ENCODE measurements at regions not wholly inside any gene's neighbourhood (a gene's known extent, or its start where the extent isn't known, plus 50 kb on each side); places are given as distances from the start of the nearest gene placed in this dataset.
A peak's percentile ranks its signal among the peaks of the same experiment; 100 is the strongest.

GRCh38 chr6:79783670-79784394, 152.7 kb downstream of the SH3BGRL2 start:
- H3K9ac ChIP-seq = no peak overlapping the region
- H2AFZ ChIP-seq = no peak overlapping the region
- 0 out of 2 replicates have a peak, but pooled peaks cover 8% of the 10 kb centered on the region for H3K27me3 ChIP-seq (replicated peaks; ENCODE audit: insufficient read depth)
- no peak for DNase-seq
- no peak overlapping the region for H3K4me2 ChIP-seq (ENCODE audit: unreplicated experiment)
- H3F3A ChIP-seq (ENCODE audit: insufficient read depth) = no peaks in the 10 kb centered on the region
- TF ChIP-seq EZH2phosphoT487 (IDR thresholded peaks at IDR 0.05; ENCODE audit: insufficient read depth, low read depth) (no peak), EZH2 (IDR thresholded peaks at IDR 0.05; ENCODE audit: insufficient read depth, poor library complexity, severe bottlenecking) (no peak)
- H3K27ac ChIP-seq = no peak overlapping the region
- in situ Hi-C loops (cut with MboI) = no loop called here
- H3K79me2 ChIP-seq (ENCODE audit: insufficient read depth) = no peaks in the 10 kb centered on the region
- WGBS, 2 experiments (ENCODE audit: low coverage in 1 of 2, low lambda C conversion rate in 2 of 2, missing lambda C conversion rate in 2 of 2) = 15 to 20% methylated on average over 4 of the region's 4 CpGs
- H3K36me3 ChIP-seq (ENCODE audit: low read depth) = no peaks in the 10 kb centered on the region
- no peak overlapping the region for H3K4me3 ChIP-seq
- no peaks in the 10 kb centered on the region for H4K20me1 ChIP-seq (ENCODE audit: insufficient read depth)
- H3K4me1 ChIP-seq (ENCODE audit: insufficient read depth) = no peaks in the 10 kb centered on the region
- H3K9me2 ChIP-seq (ENCODE audit: insufficient read depth) = no peaks in the 10 kb centered on the region
- H3K9me3 ChIP-seq (ENCODE audit: low read depth) = no peaks in the 10 kb centered on the region

DNA sequence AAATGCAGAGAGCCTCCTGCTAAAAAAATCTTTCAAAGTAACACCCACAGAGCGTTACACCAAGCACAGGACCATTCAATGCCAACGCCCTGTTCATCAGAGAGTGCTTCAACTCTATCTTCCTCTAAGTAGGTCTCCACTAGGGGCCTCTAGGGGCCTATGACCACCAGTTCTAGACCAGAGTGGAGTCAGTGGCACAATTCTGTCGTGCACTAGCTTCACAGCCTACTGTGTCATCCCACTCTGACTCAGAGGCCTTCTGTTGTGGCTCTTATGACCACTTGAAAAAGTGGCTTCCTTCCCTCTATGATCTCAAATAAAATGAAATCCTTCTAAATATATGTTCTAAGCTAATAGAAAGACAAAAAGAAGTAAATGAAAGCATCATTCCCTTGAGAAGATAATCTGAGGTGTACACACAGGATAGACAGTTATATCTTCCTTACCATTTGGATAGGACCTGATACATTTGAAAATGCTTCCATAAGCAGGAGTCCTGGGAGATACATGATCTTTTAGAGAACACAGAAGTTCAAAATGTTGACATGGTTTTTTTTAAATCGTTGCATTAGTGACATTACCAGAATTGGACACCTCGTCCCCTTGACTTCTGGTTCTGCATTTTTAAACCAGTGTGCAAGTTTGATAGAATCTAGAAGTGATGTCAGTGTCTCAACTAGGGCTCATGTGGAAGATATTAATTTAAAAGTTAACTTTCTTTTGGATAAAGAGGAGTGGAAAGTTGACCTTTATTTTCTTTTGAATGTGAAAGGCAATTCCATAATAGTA, 151.9 kb downstream of the SH3BGRL2 start:
- H2AFZ ChIP-seq = no peak overlapping the region
- H3K4me3 ChIP-seq = no peak overlapping the region
- H3K36me3 ChIP-seq (ENCODE audit: low read depth) = no peaks in the 10 kb centered on the region
- TF ChIP-seq EZH2phosphoT487 (IDR thresholded peaks at IDR 0.05; ENCODE audit: insufficient read depth, low read depth) = no peak
- no peak for TF ChIP-seq EZH2 (IDR thresholded peaks at IDR 0.05; ENCODE audit: insufficient read depth, poor library complexity, severe bottlenecking)
- H3K9me3 ChIP-seq (ENCODE audit: low read depth) = no peaks in the 10 kb centered on the region
- no peak overlapping the region for H3K27ac ChIP-seq
- H3K27me3 ChIP-seq (replicated peaks; ENCODE audit: insufficient read depth) = 0 out of 2 replicates have a peak, but pooled peaks cover 8% of the 10 kb centered on the region
- H4K20me1 ChIP-seq (ENCODE audit: insufficient read depth) = no peaks in the 10 kb centered on the region
- H3K4me1 ChIP-seq (ENCODE audit: insufficient read depth) = no peaks in the 10 kb centered on the region
- in situ Hi-C loops (cut with MboI) = no loop called here
- H3K9me2 ChIP-seq (ENCODE audit: insufficient read depth) = no peaks in the 10 kb centered on the region
- no peak overlapping the region for H3K4me2 ChIP-seq (ENCODE audit: unreplicated experiment)
- peak; percentile 11 for DNase-seq
- no peaks in the 10 kb centered on the region for H3F3A ChIP-seq (ENCODE audit: insufficient read depth)
- WGBS, 2 experiments (ENCODE audit: low coverage in 1 of 2, low lambda C conversion rate in 2 of 2, missing lambda C conversion rate in 2 of 2) = 36 to 37% methylated on average over 5 of the region's 5 CpGs
- H3K79me2 ChIP-seq (ENCODE audit: insufficient read depth) = no peaks in the 10 kb centered on the region
- H3K9ac ChIP-seq = no peak overlapping the region

- DNase-seq = no peak
- TF ChIP-seq EZH2phosphoT487 (IDR thresholded peaks at IDR 0.05; ENCODE audit: insufficient read depth, low read depth) (no peak), EZH2 (IDR thresholded peaks at IDR 0.05; ENCODE audit: insufficient read depth, poor library complexity, severe bottlenecking) (no peak)
- H4K20me1 ChIP-seq (ENCODE audit: insufficient read depth) = no peaks in the 10 kb centered on the region
- no peak overlapping the region for H3K9ac ChIP-seq
- H2AFZ ChIP-seq = no peak overlapping the region
- 59 to 67% methylated on average over 4 of the region's 4 CpGs for WGBS, 2 experiments (ENCODE audit: low coverage in 1 of 2, low lambda C conversion rate in 2 of 2, missing lambda C conversion rate in 2 of 2)
- no peaks in the 10 kb centered on the region for H3K36me3 ChIP-seq (ENCODE audit: low read depth)
- 0 out of 2 replicates have a peak, but pooled peaks cover 8% of the 10 kb centered on the region for H3K27me3 ChIP-seq (replicated peaks; ENCODE audit: insufficient read depth)
- no peaks in the 10 kb centered on the region for H3K9me3 ChIP-seq (ENCODE audit: low read depth)
- H3K27ac ChIP-seq = no peak overlapping the region
- no peak overlapping the region for H3K4me3 ChIP-seq
- H3K4me2 ChIP-seq (ENCODE audit: unreplicated experiment) = no peak overlapping the region
- in situ Hi-C loops (cut with MboI) = no loop called here
- no peaks in the 10 kb centered on the region for H3K9me2 ChIP-seq (ENCODE audit: insufficient read depth)
- no peaks in the 10 kb centered on the region for H3K79me2 ChIP-seq (ENCODE audit: insufficient read depth)
- H3F3A ChIP-seq (ENCODE audit: insufficient read depth) = no peaks in the 10 kb centered on the region
- peaks cover 3% of the 10 kb centered on the region; the same call in 1 of the 2 replicates for H3K4me1 ChIP-seq (ENCODE audit: insufficient read depth)
These were observed 150.8 kb downstream of the SH3BGRL2 start for GRCh38 chr6:79781916-79782315.

DNA sequence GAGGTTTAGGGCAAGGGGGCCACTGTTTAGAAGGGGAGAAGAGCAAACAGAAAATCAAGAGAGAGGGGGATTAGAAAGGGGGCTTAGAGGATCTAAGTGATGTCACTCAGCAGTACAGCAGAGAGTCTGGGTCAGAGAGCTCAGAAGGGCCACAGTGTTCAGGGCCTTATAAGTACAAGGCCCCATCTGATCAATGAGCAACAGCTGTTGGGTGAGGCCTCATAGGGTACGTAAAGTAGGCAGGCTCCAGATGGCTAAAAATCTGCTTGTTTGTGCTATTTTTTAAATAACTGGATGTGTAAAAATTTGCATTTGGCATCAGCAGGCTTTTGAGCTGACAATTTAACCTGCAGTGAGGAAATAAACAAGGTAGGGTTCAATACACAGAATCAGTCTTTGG, 149.8 kb downstream of the SH3BGRL2 start:
- no peak overlapping the region for H3K4me3 ChIP-seq
- H3K9me3 ChIP-seq (ENCODE audit: low read depth) = no peaks in the 10 kb centered on the region
- H3K9ac ChIP-seq = no peak overlapping the region
- H3K4me1 ChIP-seq (ENCODE audit: insufficient read depth) = peaks cover 3% of the 10 kb centered on the region; the same call in 1 of the 2 replicates
- H2AFZ ChIP-seq = no peak overlapping the region
- no peaks in the 10 kb centered on the region for H4K20me1 ChIP-seq (ENCODE audit: insufficient read depth)
- 0 out of 2 replicates have a peak, but pooled peaks cover 8% of the 10 kb centered on the region for H3K27me3 ChIP-seq (replicated peaks; ENCODE audit: insufficient read depth)
- TF ChIP-seq EZH2 (IDR thresholded peaks at IDR 0.05; ENCODE audit: insufficient read depth, poor library complexity, severe bottlenecking) (no peak), EZH2phosphoT487 (IDR thresholded peaks at IDR 0.05; ENCODE audit: insufficient read depth, low read depth) (no peak)
- WGBS, 2 experiments (ENCODE audit: low coverage in 1 of 2, low lambda C conversion rate in 2 of 2, missing lambda C conversion rate in 2 of 2) = 45 to 70% methylated on average over 1 of the region's 1 CpG
- H3K27ac ChIP-seq = no peak overlapping the region
- no peaks in the 10 kb centered on the region for H3F3A ChIP-seq (ENCODE audit: insufficient read depth)
- no peaks in the 10 kb centered on the region for H3K36me3 ChIP-seq (ENCODE audit: low read depth)
- no peak for DNase-seq
- H3K9me2 ChIP-seq (ENCODE audit: insufficient read depth) = no peaks in the 10 kb centered on the region
- in situ Hi-C loops (cut with MboI) = no loop called here
- H3K79me2 ChIP-seq (ENCODE audit: insufficient read depth) = no peaks in the 10 kb centered on the region
- no peak overlapping the region for H3K4me2 ChIP-seq (ENCODE audit: unreplicated experiment)
